ENCODE measurements at regions not wholly inside any gene's neighbourhood (a gene's known extent, or its start where the extent isn't known, plus 50 kb on each side); places are given as distances from the start of the nearest gene placed in this dataset.

DNA sequence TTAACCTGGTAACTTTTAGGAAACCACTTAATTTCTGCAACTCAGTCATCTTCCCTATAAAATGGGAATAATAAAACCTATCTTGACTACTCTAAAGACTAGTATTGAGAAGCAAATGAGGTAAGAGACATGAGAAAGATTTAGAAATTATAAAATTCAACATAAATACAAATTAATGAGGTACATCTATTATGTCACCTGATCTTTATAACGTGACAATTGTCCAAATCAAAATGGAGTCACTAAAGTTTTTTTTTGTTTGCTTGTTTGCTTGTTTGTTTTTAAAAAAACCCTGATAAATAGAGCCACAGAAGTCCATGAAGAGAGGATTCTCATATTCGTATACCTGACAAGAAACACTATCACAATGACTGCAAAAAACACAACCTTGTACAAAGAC lies 242.8 kb downstream of the LRRN1 start:
- DNase-seq (ENCODE audit: low read depth) = no peak
- H3K4me3 ChIP-seq (ENCODE audit: low read depth, low read length) = no peak overlapping the region
- TF ChIP-seq, protein P1, sequence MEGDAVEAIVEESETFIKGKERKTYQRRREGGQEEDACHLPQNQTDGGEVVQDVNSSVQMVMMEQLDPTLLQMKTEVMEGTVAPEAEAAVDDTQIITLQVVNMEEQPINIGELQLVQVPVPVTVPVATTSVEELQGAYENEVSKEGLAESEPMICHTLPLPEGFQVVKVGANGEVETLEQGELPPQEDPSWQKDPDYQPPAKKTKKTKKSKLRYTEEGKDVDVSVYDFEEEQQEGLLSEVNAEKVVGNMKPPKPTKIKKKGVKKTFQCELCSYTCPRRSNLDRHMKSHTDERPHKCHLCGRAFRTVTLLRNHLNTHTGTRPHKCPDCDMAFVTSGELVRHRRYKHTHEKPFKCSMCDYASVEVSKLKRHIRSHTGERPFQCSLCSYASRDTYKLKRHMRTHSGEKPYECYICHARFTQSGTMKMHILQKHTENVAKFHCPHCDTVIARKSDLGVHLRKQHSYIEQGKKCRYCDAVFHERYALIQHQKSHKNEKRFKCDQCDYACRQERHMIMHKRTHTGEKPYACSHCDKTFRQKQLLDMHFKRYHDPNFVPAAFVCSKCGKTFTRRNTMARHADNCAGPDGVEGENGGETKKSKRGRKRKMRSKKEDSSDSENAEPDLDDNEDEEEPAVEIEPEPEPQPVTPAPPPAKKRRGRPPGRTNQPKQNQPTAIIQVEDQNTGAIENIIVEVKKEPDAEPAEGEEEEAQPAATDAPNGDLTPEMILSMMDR (conservative IDR thresholded peaks at IDR 0.05; ENCODE audit: low read depth, low read length) = no peak

DNA sequence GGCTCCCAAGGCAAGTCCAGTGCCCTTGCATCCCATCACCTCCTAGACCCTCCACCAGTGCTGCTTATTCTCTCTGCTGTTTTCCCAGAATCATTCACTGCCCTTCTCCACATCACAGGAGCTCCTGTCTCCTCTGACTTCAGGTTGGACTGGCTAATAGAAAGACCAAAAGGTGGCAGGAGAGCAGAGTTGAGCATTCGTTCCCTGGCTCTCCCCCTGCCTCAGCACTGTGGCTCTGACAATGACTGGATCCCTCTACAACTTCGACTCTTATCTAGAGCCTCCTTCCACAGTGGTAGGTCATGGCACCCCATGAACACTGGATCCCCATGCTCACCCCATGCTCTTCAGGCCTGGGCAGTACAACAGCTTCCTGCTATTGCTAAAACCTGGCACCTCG lies 243.6 kb downstream of the LRRN1 start:
- DNase-seq (ENCODE audit: low read depth) = no peak
- TF ChIP-seq, protein P1 (conservative IDR thresholded peaks at IDR 0.05; ENCODE audit: low read depth, low read length) = no peak
- H3K4me3 ChIP-seq (ENCODE audit: low read depth, low read length) = no peak overlapping the region

DNA sequence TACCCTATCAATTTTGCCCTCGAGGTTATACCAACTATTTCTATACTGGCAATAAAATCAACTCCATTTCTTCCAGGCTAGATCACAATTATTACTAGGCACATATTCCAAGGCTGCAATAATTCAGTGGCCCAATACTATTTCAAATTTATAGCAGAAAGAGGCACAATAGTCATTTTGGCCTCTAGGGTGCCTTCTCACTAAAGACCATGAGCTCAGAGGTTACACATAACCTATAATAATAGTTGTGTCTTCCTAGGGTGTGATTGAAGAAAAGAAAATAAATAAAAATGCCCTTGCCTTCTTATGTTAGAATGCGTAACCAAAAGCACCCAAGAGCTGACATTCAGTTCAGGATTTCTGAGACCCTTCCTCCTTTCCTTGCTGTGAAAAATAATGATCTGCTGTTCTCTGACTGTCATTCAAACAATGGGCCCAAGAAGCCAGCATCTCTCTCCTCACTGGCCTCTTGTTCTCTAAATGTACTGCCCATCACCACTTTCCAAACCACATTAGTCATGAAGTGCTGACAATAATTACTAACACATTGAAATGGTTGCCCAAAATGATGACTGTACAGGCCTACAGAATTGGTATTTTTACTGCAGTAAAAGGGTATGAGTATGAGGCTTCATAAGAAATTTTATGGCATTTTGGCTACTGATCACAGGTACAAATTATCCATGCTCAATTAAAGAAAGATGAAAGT lies 244.8 kb downstream of the LRRN1 start:
- DNase-seq (ENCODE audit: low read depth) = no peak
- H3K4me3 ChIP-seq (ENCODE audit: low read depth, low read length) = no peak overlapping the region
- TF ChIP-seq, protein P1 (conservative IDR thresholded peaks at IDR 0.05; ENCODE audit: low read depth, low read length) = no peak

DNA sequence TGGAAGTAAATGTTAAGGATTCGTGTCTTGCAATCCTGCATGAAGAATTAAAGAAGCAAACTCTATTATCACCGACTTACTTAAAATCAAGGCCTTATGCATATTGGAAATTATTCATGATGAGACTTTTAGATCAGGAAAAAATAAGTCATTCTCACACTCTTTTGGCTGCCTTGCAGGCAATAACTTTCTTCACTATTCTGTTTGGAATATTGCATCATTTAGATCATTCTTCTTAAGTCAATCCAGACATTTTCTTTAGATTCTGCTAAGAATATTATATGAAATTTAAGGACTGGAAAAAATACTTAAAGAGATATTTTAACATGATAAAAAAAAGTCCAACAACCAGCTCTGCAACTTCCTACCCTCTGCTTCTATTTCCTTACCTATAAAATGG lies 245.4 kb downstream of the LRRN1 start:
- DNase-seq (ENCODE audit: low read depth) = no peak
- no peak overlapping the region for H3K4me3 ChIP-seq (ENCODE audit: low read depth, low read length)
- TF ChIP-seq, protein P1 (conservative IDR thresholded peaks at IDR 0.05; ENCODE audit: low read depth, low read length) = no peak

DNA sequence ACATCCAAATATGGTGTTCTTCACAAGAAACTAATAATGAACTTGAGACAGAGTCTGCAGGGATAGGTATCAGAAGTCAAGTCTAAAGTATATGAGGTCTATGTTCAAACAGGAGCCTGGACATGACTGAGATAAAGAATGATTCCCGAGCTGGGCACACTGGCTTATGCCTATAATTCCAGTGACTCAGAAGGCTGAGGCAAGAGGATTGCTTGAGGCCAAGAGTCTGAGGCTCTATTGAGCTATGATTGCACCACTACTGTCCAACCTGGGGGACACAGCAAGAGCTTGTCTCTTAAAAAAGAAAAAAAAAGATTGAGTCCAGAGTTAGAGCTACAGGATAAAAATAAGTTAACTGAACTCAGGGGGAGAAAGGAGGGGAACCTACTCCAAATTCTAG lies 246.5 kb downstream of the LRRN1 start:
- H3K4me3 ChIP-seq (ENCODE audit: low read depth, low read length) = no peak overlapping the region
- no peak for DNase-seq (ENCODE audit: low read depth)
- TF ChIP-seq, protein P1 (conservative IDR thresholded peaks at IDR 0.05; ENCODE audit: low read depth, low read length) = no peak

DNA sequence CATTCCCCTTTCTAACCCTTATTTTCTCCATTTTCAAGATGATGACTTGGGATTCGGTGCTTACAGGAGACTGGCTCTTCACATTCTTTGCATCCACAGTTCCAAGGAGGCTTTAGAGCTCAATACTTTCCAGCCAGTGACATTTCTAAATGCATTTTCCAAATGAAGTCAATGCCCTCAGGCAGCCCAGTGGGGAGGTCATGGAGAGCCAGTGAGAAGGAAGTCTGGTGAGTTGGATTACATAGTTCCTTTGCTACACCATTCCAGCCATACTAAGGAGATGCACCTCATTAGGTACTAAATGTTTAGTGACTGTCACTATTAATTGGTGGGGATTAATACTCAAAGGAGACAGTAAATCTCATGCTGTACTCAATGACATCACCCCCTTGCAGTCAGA lies 248.1 kb downstream of the LRRN1 start:
- TF ChIP-seq, protein P1 (conservative IDR thresholded peaks at IDR 0.05; ENCODE audit: low read depth, low read length) = no peak
- no peak overlapping the region for H3K4me3 ChIP-seq (ENCODE audit: low read depth, low read length)
- DNase-seq (ENCODE audit: low read depth) = no peak

DNA sequence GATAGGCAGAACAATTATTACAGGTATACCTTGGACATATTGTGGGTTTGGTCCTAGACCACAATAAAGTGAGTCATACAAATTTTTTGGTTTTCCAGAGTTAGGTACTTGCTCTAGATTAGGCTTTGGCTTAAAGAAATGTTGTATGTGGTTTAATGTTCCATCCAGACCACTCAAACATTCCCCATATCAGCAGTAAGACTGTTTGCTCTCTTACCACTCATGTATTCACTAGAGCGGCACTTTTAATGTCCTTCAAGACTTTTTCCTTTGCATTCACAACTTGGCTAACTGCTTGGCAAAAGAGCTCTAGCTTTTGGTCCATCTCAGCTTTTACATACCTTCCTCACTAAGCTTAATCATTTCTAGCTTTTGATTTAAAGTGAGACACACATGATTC lies 250.5 kb upstream of the SETMAR start:
- DNase-seq (ENCODE audit: low read depth) = no peak
- H3K4me3 ChIP-seq (ENCODE audit: low read depth, low read length) = no peak overlapping the region
- TF ChIP-seq, protein P1 (conservative IDR thresholded peaks at IDR 0.05; ENCODE audit: low read depth, low read length) = no peak
